K562 (cell line): ENCODE measurements at regions not wholly inside any gene's neighbourhood (a gene's known extent, or its start where the extent isn't known, plus 50 kb on each side); places are given as distances from the start of the nearest gene placed in this dataset.

Source experiments
- ATAC-seq: fragments of 200-7000 bp; cut with Tn5 transposase; 3 replicates; pipeline ENCODE4 v1.9.1; 2020; ENCODE audit warnings: moderate library complexity
- BruUV-seq: library from RNA; stranded (reverse); fragments of 400-500 nt; replicated peaks from 2 replicates; lab custom pipeline; 2021; lab: Mats Ljungman, UMichigan
- CTCF ChIA-PET: fragments of 300-600 bp; formaldehyde crosslinking; extraction: SDS; loops from one replicate; lab custom pipeline; 2021; ENCODE audit warnings: low intra/inter-chr PET ratio; lab: Yijun Ruan, JAX
- POLR2A ChIA-PET: fragments of 300-600, 350-650 bp; sonication (Branson Sonifier 250); formaldehyde crosslinking; extraction: SDS; loops from one replicate; lab custom pipeline; 2021; ENCODE audit warnings: antibody characterized with exemption, inconsistent platforms; lab: Yijun Ruan, JAX
- DNase-seq, 4 experiments: peaks; one replicate each; pipeline versions ENCODE4 v3.0.0 to v3.0.0-alpha.2; 2011 to 2018; ENCODE audit warnings: low spot score in 3 of 4, mixed read lengths in 3 of 4; ENCODE audit errors: extremely low read depth in 1 of 4
- FAIRE-seq: peaks from 2 replicates; lab custom pipeline; 2011; peaks lifted over from hg19 to GRCh38; lab: Jason Lieb, UNC
- H2AFZ ChIP-seq: 2 replicates; pipeline ENCODE4 v1.6.0; 2011; ENCODE audit warnings: low read depth, low read length, control low read depth, inconsistent platforms
- H3K27ac ChIP-seq: fragments of 200-600 bp; 3 replicates; pipeline ENCODE4 v1.8.0; 2011; ENCODE audit warnings: low read depth, mild to moderate bottlenecking, control low read depth, inconsistent platforms, low read length, moderate library complexity, mixed read lengths; ENCODE audit errors: extremely low read depth
- H3K27me3 ChIP-seq, 2 experiments: fragments of 300-600 bp in 1 of 2; 2 replicates in 1 of 2; 3 replicates in 1 of 2; pipeline versions ENCODE4 v1.6.0 to v1.8.0; 2011; ENCODE audit warnings: inconsistent platforms in 2 of 2, low read length in 2 of 2, mild to moderate bottlenecking in 1 of 2, mixed read lengths in 1 of 2, moderate library complexity in 1 of 2; ENCODE audit not compliant: control insufficient read depth in 2 of 2, insufficient read depth in 2 of 2
- H3K36me3 ChIP-seq: fragments of 300-600 bp; 3 replicates; pipeline ENCODE4 v1.8.0; 2011; ENCODE audit warnings: mild to moderate bottlenecking, low read length, inconsistent platforms; ENCODE audit not compliant: control insufficient read depth, insufficient read depth
- H3K4me1 ChIP-seq, 2 experiments: fragments of 200-600 bp in 1 of 2; replicated peaks in 1 of 2; 2 replicates in 1 of 2; 3 replicates in 1 of 2; pipeline versions ENCODE4 v1.5.1 to v1.8.0; 2011; ENCODE audit warnings: inconsistent platforms in 2 of 2, low read length in 2 of 2, mild to moderate bottlenecking in 1 of 2, mixed read lengths in 1 of 2, moderate library complexity in 1 of 2; ENCODE audit not compliant: control insufficient read depth in 2 of 2, insufficient read depth in 2 of 2
- H3K4me2 ChIP-seq: 2 replicates; pipeline ENCODE4 v1.6.1; 2011; ENCODE audit warnings: low read length, control low read depth, inconsistent platforms, mixed read lengths; ENCODE audit not compliant: insufficient read depth
- H3K4me3 ChIP-seq: fragments of 200-600 bp; sonication (generic), shearing (Covaris generic); 2 replicates; pipeline ENCODE4 v1.5.1; 2016; ENCODE audit warnings: control low read depth, inconsistent platforms
- H3K79me2 ChIP-seq: fragments of 200-600 bp; 3 replicates; pipeline ENCODE4 v1.8.0; 2011; ENCODE audit warnings: low read length, inconsistent platforms; ENCODE audit not compliant: control insufficient read depth, insufficient read depth
- H3K9ac ChIP-seq, 2 experiments: 2 replicates each; pipeline versions ENCODE4 v1.6.0 to v1.6.1; 2011; ENCODE audit warnings: low read depth in 2 of 2, low read length in 2 of 2, control low read depth in 1 of 2, inconsistent platforms in 1 of 2, mild to moderate bottlenecking in 1 of 2, mixed read lengths in 1 of 2; ENCODE audit not compliant: insufficient read depth in 1 of 2
- H3K9me1 ChIP-seq: one replicate; pipeline ENCODE4 v1.6.0; 2011; ENCODE audit warnings: inconsistent platforms, mild to moderate bottlenecking, low read length, moderate library complexity; ENCODE audit not compliant: control insufficient read depth, insufficient read depth
- H3K9me3 ChIP-seq: replicated peaks from 2 replicates; pipeline ENCODE4 v1.5.1; 2011; ENCODE audit warnings: low read depth, low read length, inconsistent platforms; ENCODE audit not compliant: control insufficient read depth, insufficient read depth
- H4K20me1 ChIP-seq: replicated peaks from 2 replicates; pipeline ENCODE4 v1.6.1; 2011; ENCODE audit warnings: low read length, inconsistent platforms, mixed read lengths; ENCODE audit not compliant: control insufficient read depth, insufficient read depth
- DDX20 ChIP-seq: fragments of 450-650 bp; IDR thresholded peaks from 2 replicates; pipeline ENCODE4 v1.6.1; 2016; ENCODE audit warnings: missing genetic modification characterization, low read depth, mild to moderate bottlenecking, missing compliant biosample characterization, moderate library complexity
- DMBX1 ChIP-seq: fragments of 250-450 bp; sonication (Bioruptor Pico); IDR thresholded peaks from 2 replicates; pipeline ENCODE4 v1.8.0; 2022; ENCODE audit warnings: inconsistent platforms, mild to moderate bottlenecking, moderate library complexity, borderline replicate concordance
- ELF1 ChIP-seq: fragments of 200-800 bp; sonication (Bioruptor generic); IDR thresholded peaks from 2 replicates; pipeline ENCODE4 v1.6.1; 2016; ENCODE audit warnings: missing genetic modification characterization, missing compliant biosample characterization
- FOXA1 ChIP-seq: fragments of 450-650 bp; IDR thresholded peaks from 2 replicates; pipeline ENCODE4 v1.6.1; 2016; ENCODE audit warnings: mild to moderate bottlenecking, borderline replicate concordance
- KAT8 ChIP-seq: fragments of 450-650 bp; IDR thresholded peaks from 2 replicates; pipeline ENCODE4 v1.6.1; 2016; ENCODE audit warnings: low read depth, mild to moderate bottlenecking
- MTA3 ChIP-seq: fragments of 450-650 bp; formaldehyde crosslinking; IDR thresholded peaks from 2 replicates; pipeline ENCODE4 v1.6.1; 2017; ENCODE audit warnings: mild to moderate bottlenecking, borderline replicate concordance
- STAT5B ChIP-seq: fragments of 250-450 bp; sonication (Bioruptor Pico); IDR thresholded peaks from 2 replicates; pipeline ENCODE4 v1.8.0; 2021; ENCODE audit warnings: mild to moderate bottlenecking, inconsistent platforms
- VEZF1 ChIP-seq: fragments of 200-800 bp; sonication (Bioruptor generic); IDR thresholded peaks from 2 replicates; pipeline ENCODE4 v1.6.1; 2017; ENCODE audit warnings: missing genetic modification characterization, missing compliant biosample characterization
- WHSC1 ChIP-seq: IDR thresholded peaks from one replicate; pipeline ENCODE4 v1.6.1; 2012; ENCODE audit warnings: low read length, control low read depth, inconsistent platforms
- ZNF717 ChIP-seq: fragments of 250-450 bp; sonication (Bioruptor Pico); IDR thresholded peaks from 2 replicates; pipeline ENCODE4 v1.5.0; 2021
- ZNF75A ChIP-seq: fragments of 450-650 bp; formaldehyde crosslinking; IDR thresholded peaks from 2 replicates; pipeline ENCODE4 v1.4.0; 2020; ENCODE audit warnings: mild to moderate bottlenecking
- WGBS: fragments of 100-300 bp; shearing (Covaris generic); methylation state at CpG from one replicate; pipeline ENCODE4 v1.1.6; 2016; ENCODE audit warnings: low coverage, mixed read lengths; ENCODE audit not compliant: insufficient coverage; ENCODE audit errors: missing lambda C conversion rate; 5-methylcytosine and 5-hydroxymethylcytosine counted together
- in situ Hi-C: fragments of 300-500 bp; cut with MboI; formaldehyde crosslinking; loops from 4 replicates; pipeline ENCODE4 v1.15.0; 2018; ENCODE audit warnings: inconsistent platforms, mixed read lengths
- intact Hi-C: fragments of 100-400 bp; cut with micrococcal nuclease; formaldehyde crosslinking; loops from 2 replicates; pipeline ENCODE4 v1.14.2; 2022
- TF ChIP-seq, protein P1 (sequence below): fragments of 250-450 bp; sonication (Bioruptor Pico); IDR thresholded peaks from 2 replicates; pipeline ENCODE4 v1.8.0; 2022; ENCODE audit warnings: moderate library complexity, mild to moderate bottlenecking, inconsistent platforms
- TF ChIP-seq, protein P2 (sequence below), 2 experiments: fragments of 450-650 bp in 1 of 2; sonication (generic) in 1 of 2; formaldehyde crosslinking; conservative IDR thresholded peaks; 2 replicates each; pipeline versions ENCODE4 v1.4.0 to v1.8.1; 2020 to 2022; ENCODE audit warnings: mild to moderate bottlenecking in 1 of 2, missing genetic modification reagents in 1 of 2

GRCh38 chr5:54649041-54649504 is 131.5 kb downstream of the SNX18 start:
- Histone ChIP-seq H3K4me2 (no peak overlapping the region), H4K20me1 (no peaks in the 10 kb centered on the region), H3K9me1 (no peaks in the 10 kb centered on the region), H3K4me3 (no peak overlapping the region), H3K9ac (no peak overlapping the region), H3K27ac (no peak overlapping the region), H3K36me3 (no peaks in the 10 kb centered on the region), H3K79me2 (no peaks in the 10 kb centered on the region), H3K4me1 (peaks cover 0 to 6% of the 10 kb centered on the region in 2 experiments; a peak in 3 of 5 replicates), H2AFZ (no peak overlapping the region), H3K27me3 (peaks cover 10 to 18% of the 10 kb centered on the region in 2 experiments; a peak in 4 of 5 replicates), H3K9me3 (no peaks in the 10 kb centered on the region)
- ChIA-PET POLR2A (interaction anchor here (0.6 kb wide), 1 partner anchor 95 kb away, joined by 4 read pairs; no protein-coding TSS in a partner anchor), CTCF (no interaction called here)
- in situ Hi-C loops (no loop called here), intact Hi-C loops (no loop called here)
- WGBS: 46% methylated on average over 4 of the region's 32 CpGs
- TF ChIP-seq KAT8 (no peak), STAT5B (CRISPR knock-in tag) (no peak), MTA3 (no peak), ZNF717 (CRISPR knock-in tag) (no peak), WHSC1 (no peak), FOXA1 (no peak), DMBX1 (CRISPR knock-in tag) (no peak), ZNF75A (no peak), VEZF1 (CRISPR knock-in tag) (no peak), ELF1 (tag) (no peak), DDX20 (no peak)
- TF ChIP-seq, protein P1, sequence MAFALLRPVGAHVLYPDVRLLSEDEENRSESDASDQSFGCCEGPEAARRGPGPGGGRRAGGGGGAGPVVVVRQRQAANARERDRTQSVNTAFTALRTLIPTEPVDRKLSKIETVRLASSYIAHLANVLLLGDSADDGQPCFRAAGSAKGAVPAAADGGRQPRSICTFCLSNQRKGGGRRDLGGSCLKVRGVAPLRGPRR (CRISPR knock-in tag): no peak
- TF ChIP-seq, protein P2, sequence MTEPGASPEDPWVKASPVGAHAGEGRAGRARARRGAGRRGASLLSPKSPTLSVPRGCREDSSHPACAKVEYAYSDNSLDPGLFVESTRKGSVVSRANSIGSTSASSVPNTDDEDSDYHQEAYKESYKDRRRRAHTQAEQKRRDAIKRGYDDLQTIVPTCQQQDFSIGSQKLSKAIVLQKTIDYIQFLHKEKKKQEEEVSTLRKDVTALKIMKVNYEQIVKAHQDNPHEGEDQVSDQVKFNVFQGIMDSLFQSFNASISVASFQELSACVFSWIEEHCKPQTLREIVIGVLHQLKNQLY (CRISPR knock-in tag; conservative IDR thresholded peaks at IDR 0.05): no peak
- no peak for DNase-seq
- BruUV-seq: no TSS peak
- no peak for ATAC-seq
- no peak for FAIRE-seq
